Osteocyte (in vitro differentiated cells): ENCODE measurements at regions not wholly inside any gene's neighbourhood (a gene's known extent, or its start where the extent isn't known, plus 50 kb on each side); places are given as distances from the start of the nearest gene placed in this dataset.
A peak's percentile ranks its signal among the peaks of the same experiment; 100 is the strongest.
"Not testable (repeated sequence)": the region's sequence is repeated elsewhere in the genome, so short reads cannot be mapped to it uniquely, and the experiment has no call there.

Source experiments
- DNase-seq: peaks from one replicate; pipeline ENCODE4 v3.0.0; 2021; ENCODE audit warnings: mixed read lengths; ENCODE audit not compliant: unreplicated experiment; ENCODE audit errors: extremely low spot score
- H3K27ac Mint-ChIP-seq: one replicate; pipeline ENCODE4 v1.8.0; 2021; ENCODE audit warnings: mild to moderate bottlenecking, mixed read lengths; ENCODE audit not compliant: unreplicated experiment
- H3K27me3 Mint-ChIP-seq: one replicate; pipeline ENCODE4 v1.8.0; 2021; ENCODE audit warnings: mixed read lengths; ENCODE audit not compliant: unreplicated experiment
- H3K36me3 Mint-ChIP-seq: one replicate; pipeline ENCODE4 v1.8.0; 2021; ENCODE audit warnings: mixed read lengths; ENCODE audit not compliant: unreplicated experiment
- H3K4me1 Mint-ChIP-seq: one replicate; pipeline ENCODE4 v1.8.0; 2021; ENCODE audit warnings: mixed read lengths; ENCODE audit not compliant: unreplicated experiment
- H3K4me3 Mint-ChIP-seq: one replicate; pipeline ENCODE4 v1.8.0; 2021; ENCODE audit warnings: mild to moderate bottlenecking, moderate library complexity, mixed read lengths; ENCODE audit not compliant: unreplicated experiment
- H3K9me3 Mint-ChIP-seq: one replicate; pipeline ENCODE4 v1.8.0; 2021; ENCODE audit warnings: mixed read lengths; ENCODE audit not compliant: unreplicated experiment
- CTCF ChIP-seq: fragments of 200-600 bp; sonication (generic); IDR thresholded peaks from 2 replicates; pipeline ENCODE4 v1.5.0; 2021; ENCODE audit warnings: antibody characterized with exemption, mild to moderate bottlenecking, moderate library complexity

- TF ChIP-seq CTCF, result no peak
- Mint-ChIP-seq H3K27me3 (no peaks in the 10 kb centered on the region), H3K4me3 (no peak overlapping the region), H3K4me1 (peaks cover 11% of the 10 kb centered on the region), H3K9me3 (peaks cover 4% of the 10 kb centered on the region), H3K36me3 (no peaks in the 10 kb centered on the region), H3K27ac (peak overlapping the region; percentile 20)
- DNase-seq, result no peak
Measured at GRCh38 chr21:28126521-28127174, 866.0 kb downstream of the LTN1 start.

GRCh38 chr21:28124541-28124940 is 868.1 kb downstream of the LTN1 start:
- peaks cover 6% of the 10 kb centered on the region for H3K9me3 Mint-ChIP-seq
- H3K36me3 Mint-ChIP-seq, result no peaks in the 10 kb centered on the region
- H3K4me1 Mint-ChIP-seq, result peaks cover 11% of the 10 kb centered on the region
- H3K4me3 Mint-ChIP-seq, result no peak overlapping the region
- DNase-seq, result no peak
- no peak for TF ChIP-seq CTCF
- no peak overlapping the region for H3K27ac Mint-ChIP-seq
- no peaks in the 10 kb centered on the region for H3K27me3 Mint-ChIP-seq

- DNase-seq, result no peak
- no peaks in the 10 kb centered on the region for H3K4me1 Mint-ChIP-seq
- no peak for TF ChIP-seq CTCF
- H3K27ac Mint-ChIP-seq, result no peak overlapping the region
- no peaks in the 10 kb centered on the region for H3K27me3 Mint-ChIP-seq
- no peaks in the 10 kb centered on the region for H3K36me3 Mint-ChIP-seq
- H3K9me3 Mint-ChIP-seq, result peaks cover 6% of the 10 kb centered on the region
- H3K4me3 Mint-ChIP-seq, result no peak overlapping the region
Measured at GRCh38 chr21:28118570-28118969, 874.1 kb downstream of the LTN1 start.

- H3K4me1 Mint-ChIP-seq, result peaks cover 17% of the 10 kb centered on the region
- not testable (repeated sequence) for H3K27ac Mint-ChIP-seq, DNase-seq, H3K4me3 Mint-ChIP-seq, H3K27me3 Mint-ChIP-seq, H3K9me3 Mint-ChIP-seq, H3K36me3 Mint-ChIP-seq
Measured at GRCh38 chr21:28114986-28115385, 877.7 kb downstream of the LTN1 start.

- no peaks in the 10 kb centered on the region for H3K27me3 Mint-ChIP-seq
Measured at GRCh38 chr21:28113718-28114117, 879.0 kb downstream of the LTN1 start.

More at GRCh38 chr21:28113718-28114117, 879.0 kb downstream of the LTN1 start:
- no peaks in the 10 kb centered on the region for H3K36me3 Mint-ChIP-seq
- peaks cover 17% of the 10 kb centered on the region for H3K4me1 Mint-ChIP-seq
- H3K9me3 Mint-ChIP-seq, result no peaks in the 10 kb centered on the region
- TF ChIP-seq CTCF, result no peak
- no peak overlapping the region for H3K27ac Mint-ChIP-seq
- no peak overlapping the region for H3K4me3 Mint-ChIP-seq
- no peak for DNase-seq
